HEK293T (cell line): ENCODE measurements at regions not wholly inside any gene's neighbourhood (a gene's known extent, or its start where the extent isn't known, plus 50 kb on each side); places are given as distances from the start of the nearest gene placed in this dataset.

Experiments used
- FOXK2 ChIP-seq: fragments of 450-650 bp; IDR thresholded peaks from 2 replicates; pipeline ENCODE4 v1.6.1; 2016; ENCODE audit warnings: mild to moderate bottlenecking
- FOXM1 ChIP-seq: fragments of 450-650 bp; IDR thresholded peaks from 2 replicates; pipeline ENCODE4 v1.6.1; 2017; ENCODE audit warnings: mild to moderate bottlenecking, borderline replicate concordance

GRCh38 chr4:54545663-54546424 is 111.9 kb upstream of the KIT start:
- no peak for TF ChIP-seq FOXK2
- TF ChIP-seq FOXM1, result no peak
